Mesothelial cell of epicardium (in vitro differentiated cells): ENCODE measurements at regions not wholly inside any gene's neighbourhood (a gene's known extent, or its start where the extent isn't known, plus 50 kb on each side); places are given as distances from the start of the nearest gene placed in this dataset.

Experiments used
- DNase-seq, 2 experiments: peaks; one replicate each; pipeline ENCODE4 v3.0.0; 2021; ENCODE audit warnings: low spot score in 2 of 2; ENCODE audit not compliant: unreplicated experiment in 2 of 2
- H3K27ac Mint-ChIP-seq: 2 replicates; pipeline ENCODE4 v1.8.0; 2021; ENCODE audit warnings: mixed read lengths
- H3K27me3 Mint-ChIP-seq: 2 replicates; pipeline ENCODE4 v1.8.0; 2021; ENCODE audit warnings: low read depth, mixed read lengths
- H3K36me3 Mint-ChIP-seq: 2 replicates; pipeline ENCODE4 v1.8.0; 2021; ENCODE audit warnings: mixed read lengths
- H3K4me1 Mint-ChIP-seq: 2 replicates; pipeline ENCODE4 v1.8.0; 2021; ENCODE audit warnings: mixed read lengths
- H3K4me3 Mint-ChIP-seq: 2 replicates; pipeline ENCODE4 v1.8.0; 2021; ENCODE audit warnings: mild to moderate bottlenecking, moderate library complexity, mixed read lengths
- H3K9me3 Mint-ChIP-seq: 2 replicates; pipeline ENCODE4 v1.8.0; 2021; ENCODE audit warnings: mixed read lengths
- TF ChIP-seq, protein P1 (sequence below): fragments of 200-600 bp; sonication (generic); IDR thresholded peaks from one replicate; pipeline ENCODE4 v1.5.0; 2021; ENCODE audit warnings: antibody characterized with exemption; ENCODE audit not compliant: unreplicated experiment

DNA sequence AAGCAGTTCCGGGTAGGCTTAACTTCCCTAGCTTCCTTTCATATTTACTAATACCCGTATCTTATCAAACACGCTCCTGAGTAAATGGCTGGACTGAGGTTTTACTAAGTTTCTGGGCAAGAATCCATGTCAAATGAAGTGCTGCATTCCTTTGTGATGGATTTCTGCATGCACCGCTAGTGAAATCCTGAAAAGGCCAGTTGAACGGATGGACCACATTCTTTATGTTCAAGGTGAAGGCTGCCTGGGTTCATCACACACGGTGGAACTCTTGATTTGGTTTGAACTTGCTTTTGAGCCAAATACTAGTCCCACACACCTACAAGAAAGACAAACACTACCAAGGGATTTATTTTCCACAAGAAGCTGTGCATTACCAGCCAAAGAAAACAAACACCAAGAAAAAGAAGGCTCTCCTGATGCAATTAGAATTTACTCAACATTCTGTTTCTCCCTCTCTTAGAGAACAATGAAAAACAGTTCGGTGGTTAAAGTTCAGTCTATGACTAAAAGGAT lies 255.0 kb upstream of the SEMA3C start:
- peak in 1 of 2 experiments; percentile 45 for DNase-seq
- Mint-ChIP-seq H3K27me3 (no peaks in the 10 kb centered on the region), H3K4me1 (peaks cover 35% of the 10 kb centered on the region)

DNA sequence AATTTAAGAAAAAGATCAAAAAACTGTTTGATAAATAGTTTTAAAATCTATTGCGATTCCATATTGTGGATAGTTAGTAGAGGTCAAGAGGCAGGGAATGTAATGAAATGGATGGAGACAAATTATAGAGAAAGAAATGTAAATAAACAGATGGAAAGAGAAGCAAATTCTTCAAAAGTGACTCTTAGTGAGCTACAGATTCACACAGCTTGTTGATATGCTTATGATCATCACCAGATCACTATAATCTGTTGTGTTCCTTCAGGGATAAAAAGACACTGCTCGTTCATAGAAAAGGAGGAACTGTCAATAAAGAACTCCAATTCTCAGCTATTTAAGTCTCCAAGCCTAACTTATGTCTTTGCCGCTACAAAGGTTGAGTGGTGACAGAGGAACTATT lies 251.4 kb upstream of the SEMA3C start:
- TF ChIP-seq, protein P1, sequence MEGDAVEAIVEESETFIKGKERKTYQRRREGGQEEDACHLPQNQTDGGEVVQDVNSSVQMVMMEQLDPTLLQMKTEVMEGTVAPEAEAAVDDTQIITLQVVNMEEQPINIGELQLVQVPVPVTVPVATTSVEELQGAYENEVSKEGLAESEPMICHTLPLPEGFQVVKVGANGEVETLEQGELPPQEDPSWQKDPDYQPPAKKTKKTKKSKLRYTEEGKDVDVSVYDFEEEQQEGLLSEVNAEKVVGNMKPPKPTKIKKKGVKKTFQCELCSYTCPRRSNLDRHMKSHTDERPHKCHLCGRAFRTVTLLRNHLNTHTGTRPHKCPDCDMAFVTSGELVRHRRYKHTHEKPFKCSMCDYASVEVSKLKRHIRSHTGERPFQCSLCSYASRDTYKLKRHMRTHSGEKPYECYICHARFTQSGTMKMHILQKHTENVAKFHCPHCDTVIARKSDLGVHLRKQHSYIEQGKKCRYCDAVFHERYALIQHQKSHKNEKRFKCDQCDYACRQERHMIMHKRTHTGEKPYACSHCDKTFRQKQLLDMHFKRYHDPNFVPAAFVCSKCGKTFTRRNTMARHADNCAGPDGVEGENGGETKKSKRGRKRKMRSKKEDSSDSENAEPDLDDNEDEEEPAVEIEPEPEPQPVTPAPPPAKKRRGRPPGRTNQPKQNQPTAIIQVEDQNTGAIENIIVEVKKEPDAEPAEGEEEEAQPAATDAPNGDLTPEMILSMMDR: no peak
- Mint-ChIP-seq H3K36me3 (no peaks in the 10 kb centered on the region), H3K27me3 (no peaks in the 10 kb centered on the region), H3K4me3 (no peak overlapping the region), H3K9me3 (peaks cover 5% of the 10 kb centered on the region), H3K27ac (no peak overlapping the region), H3K4me1 (peaks cover 25% of the 10 kb centered on the region)
- no peak for DNase-seq

More for the DNA sequence above, 255.0 kb upstream of the SEMA3C start:
- Mint-ChIP-seq H3K36me3 (peaks cover 12% of the 10 kb centered on the region), H3K9me3 (peaks cover 19% of the 10 kb centered on the region), H3K27ac (peak overlapping the region; percentile 92), H3K4me3 (peak overlapping the region; percentile 1)
- TF ChIP-seq, protein P1: no peak

DNA sequence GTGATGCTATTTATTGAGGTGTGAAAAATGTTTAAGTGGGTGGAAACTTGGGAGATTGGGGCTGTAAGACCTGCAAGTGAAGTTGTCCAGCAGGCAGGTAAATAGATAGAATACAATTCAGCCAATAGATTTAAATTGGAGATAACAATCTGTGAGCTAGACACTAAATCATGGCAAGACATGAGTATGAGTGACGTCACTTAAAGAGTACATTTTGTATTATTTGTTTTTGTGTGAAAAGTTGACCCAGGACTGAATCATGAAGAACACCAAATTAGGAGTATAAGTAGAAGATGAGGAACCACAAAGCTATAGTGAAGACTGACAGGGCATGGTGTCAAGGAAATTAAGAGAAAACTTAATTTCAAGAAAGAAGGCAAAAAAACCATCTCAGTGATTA lies 249.1 kb upstream of the SEMA3C start:
- DNase-seq: no peak
- no peak overlapping the region for H3K27ac Mint-ChIP-seq
- H3K9me3 Mint-ChIP-seq: peaks cover 5% of the 10 kb centered on the region
- TF ChIP-seq, protein P1: no peak
- no peaks in the 10 kb centered on the region for H3K27me3 Mint-ChIP-seq
- H3K4me1 Mint-ChIP-seq: peaks cover 16% of the 10 kb centered on the region
- H3K4me3 Mint-ChIP-seq: no peak overlapping the region
- H3K36me3 Mint-ChIP-seq: no peaks in the 10 kb centered on the region

DNA sequence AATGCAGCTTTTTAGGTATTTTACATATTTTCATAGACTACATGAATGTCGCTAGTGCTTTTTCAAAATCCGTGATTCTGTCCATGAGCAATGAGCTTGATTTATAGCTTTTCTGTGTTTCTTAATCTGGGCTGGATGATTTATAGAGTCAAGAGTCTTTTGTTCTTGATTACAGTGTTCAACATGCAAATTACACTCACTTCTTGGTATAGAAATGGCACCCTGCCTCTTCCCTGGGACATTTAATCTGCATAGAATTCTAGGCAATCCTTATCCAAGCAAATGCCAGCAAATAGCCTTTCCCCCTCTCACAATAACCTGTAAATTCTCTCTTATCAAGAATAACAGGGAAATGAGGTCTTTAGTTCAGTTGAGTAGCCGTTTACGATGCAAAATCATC lies 246.2 kb upstream of the SEMA3C start:
- TF ChIP-seq, protein P1: no peak
- Mint-ChIP-seq H3K4me3 (no peak overlapping the region), H3K27ac (peak overlapping the region; percentile 52), H3K4me1 (peaks cover 11% of the 10 kb centered on the region), H3K27me3 (no peaks in the 10 kb centered on the region), H3K9me3 (peaks cover 5% of the 10 kb centered on the region), H3K36me3 (peaks cover 2% of the 10 kb centered on the region)
- no peak for DNase-seq

DNA sequence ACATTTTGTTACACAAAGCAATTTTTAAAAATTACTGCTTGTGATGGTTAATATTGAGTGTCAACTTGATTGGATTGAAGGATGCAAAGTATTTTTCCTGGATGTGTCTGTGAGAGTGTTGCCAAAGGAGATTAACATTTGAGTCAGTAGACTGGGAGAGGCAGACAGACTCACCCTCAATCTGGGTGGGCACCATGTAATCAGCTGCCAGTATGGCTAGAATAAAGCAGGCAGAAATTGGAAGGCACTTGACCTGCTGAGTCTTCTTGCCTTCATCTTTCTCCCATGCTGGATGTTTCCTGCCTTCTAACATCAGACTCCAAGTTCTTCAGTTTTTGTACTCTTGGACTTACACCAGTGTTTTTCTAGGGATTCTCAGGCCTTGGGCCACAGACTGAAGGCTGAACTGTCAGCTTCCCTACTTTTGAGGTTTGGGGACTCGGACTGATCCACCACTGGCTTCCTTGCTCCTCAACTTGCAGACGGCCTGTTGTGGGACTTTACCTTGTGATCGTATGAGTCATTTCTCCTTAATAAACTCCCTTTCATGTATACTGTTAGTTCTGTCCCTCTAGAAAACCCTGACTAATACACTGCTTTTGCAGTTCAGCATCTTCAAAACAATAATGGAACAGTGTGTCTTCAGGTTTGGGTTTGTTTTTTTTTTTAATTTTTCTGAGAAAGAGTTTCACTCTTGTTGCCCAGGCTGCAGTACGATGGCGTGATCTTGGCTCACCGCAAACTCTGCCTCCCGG lies 244.1 kb upstream of the SEMA3C start:
- Mint-ChIP-seq H3K27ac (no peak overlapping the region), H3K9me3 (no peaks in the 10 kb centered on the region), H3K4me3 (no peak overlapping the region), H3K4me1 (peaks cover 27% of the 10 kb centered on the region), H3K36me3 (peaks cover 2% of the 10 kb centered on the region), H3K27me3 (no peaks in the 10 kb centered on the region)
- no peak for DNase-seq
- TF ChIP-seq, protein P1: no peak
